SU-DHL-6 (cell line): ENCODE measurements at regions not wholly inside any gene's neighbourhood (a gene's known extent, or its start where the extent isn't known, plus 50 kb on each side); places are given as distances from the start of the nearest gene placed in this dataset.

Experiments
- CTCF ChIP-seq: fragments of 200-600 bp; sonication (generic); IDR thresholded peaks from one replicate; pipeline ENCODE4 v1.5.1; 2017; ENCODE audit warnings: antibody characterized with exemption, mild to moderate bottlenecking, low read length, moderate library complexity; ENCODE audit not compliant: insufficient read depth, poor library complexity, severe bottlenecking
- EZH2phosphoT487 ChIP-seq: fragments of 200-600 bp; sonication (generic), shearing (Covaris generic); conservative IDR thresholded peaks from 2 replicates; pipeline ENCODE4 v1.6.1; 2018; ENCODE audit warnings: mild to moderate bottlenecking, antibody characterized with exemption, low read length, moderate library complexity, mixed read lengths

- TF ChIP-seq CTCF (no peak), EZH2phosphoT487 (no peak)
Measured at GRCh38 chr16:63581570-63581969, 1540.3 kb downstream of the CDH11 start.
